Tibial nerve (tissue), 4 donors: ENCODE measurements at regions not wholly inside any gene's neighbourhood (a gene's known extent, or its start where the extent isn't known, plus 50 kb on each side); places are given as distances from the start of the nearest gene placed in this dataset.

Source experiments
- DNase-seq, 2 donors: peaks; one replicate each; pipeline ENCODE4 v3.0.0-alpha.2; 2019; ENCODE audit warnings: low spot score in 2 of 2
- H3K27ac ChIP-seq, 4 donors: fragments of 200-600 bp; sonication (generic) in 3 of 4; one replicate each; pipeline ENCODE4 v1.5.1; 2017 to 2019; ENCODE audit warnings: mild to moderate bottlenecking in 1 of 4
- H3K27me3 ChIP-seq, 2 donors: fragments of 200-600 bp; sonication (generic) in 1 of 2; one replicate each; pipeline versions ENCODE4 v1.5.1 to v1.6.0; 2017 to 2019
- H3K36me3 ChIP-seq, 3 donors: fragments of 200-600 bp; sonication (generic); one replicate each; pipeline ENCODE4 v1.5.1; 2018 to 2019
- H3K4me1 ChIP-seq, 4 donors: fragments of 200-600 bp; sonication (generic) in 3 of 4; one replicate each; pipeline ENCODE4 v1.5.1; 2017 to 2019
- H3K4me3 ChIP-seq, 4 donors: fragments of 200-600 bp; sonication (generic) in 3 of 4; one replicate each; pipeline ENCODE4 v1.5.1; 2017 to 2019; ENCODE audit warnings: mild to moderate bottlenecking in 1 of 4, moderate library complexity in 1 of 4
- H3K9me3 ChIP-seq, 4 donors: fragments of 200-600 bp; sonication (generic) in 3 of 4; one replicate each; pipeline ENCODE4 v1.5.1; 2017 to 2019
- CTCF ChIP-seq, 5 experiments: fragments of 200-600 bp in 3 of 5; fragments of 450-650 bp in 2 of 5; sonication (generic) in 3 of 5; IDR thresholded peaks; one replicate each; pipeline ENCODE4 v1.5.1; 2016 to 2019; ENCODE audit warnings: antibody characterized with exemption in 5 of 5, mild to moderate bottlenecking in 3 of 5, moderate library complexity in 2 of 5
- EP300 ChIP-seq, 2 donors: sonication (generic); formaldehyde crosslinking; IDR thresholded peaks; one replicate each; pipeline ENCODE4 v1.6.1; 2017; ENCODE audit warnings: antibody characterized with exemption in 2 of 2, mild to moderate bottlenecking in 1 of 2
- POLR2A ChIP-seq, 2 donors: fragments of 450-650 bp; IDR thresholded peaks; one replicate each; pipeline ENCODE4 v1.6.1; 2017; ENCODE audit warnings: antibody characterized with exemption in 2 of 2, mild to moderate bottlenecking in 2 of 2, moderate library complexity in 2 of 2
- WGBS, 2 donors: methylation state at CpG; one replicate each; pipeline ENCODE4 v1.1.5; 2018; 5-methylcytosine and 5-hydroxymethylcytosine counted together

GRCh38 chrX:74023203-74023602 is 170.7 kb upstream of the XIST start:
- no peak for TF ChIP-seq EP300 (IDR thresholded peaks at IDR 0.05)
- no peak for TF ChIP-seq POLR2A (IDR thresholded peaks at IDR 0.05)
- no peak for TF ChIP-seq CTCF (IDR thresholded peaks at IDR 0.05)
- DNase-seq, result no peak
- H3K27me3 ChIP-seq, result no peaks in the 10 kb centered on the region
- H3K27ac ChIP-seq, result no peak overlapping the region
- WGBS, 2 donors, result 86 to 94% methylated on average over 2 of the region's 2 CpGs
- H3K4me3 ChIP-seq, result no peak overlapping the region
- H3K4me1 ChIP-seq, result no peaks in the 10 kb centered on the region
- no peaks in the 10 kb centered on the region for H3K36me3 ChIP-seq
- H3K9me3 ChIP-seq, result no peaks in the 10 kb centered on the region

GRCh38 chrX:74018253-74018652 is 165.7 kb upstream of the XIST start:
- no peak for DNase-seq
- no peak for TF ChIP-seq POLR2A (IDR thresholded peaks at IDR 0.05)
- TF ChIP-seq EP300 (IDR thresholded peaks at IDR 0.05), result no peak
- TF ChIP-seq CTCF (IDR thresholded peaks at IDR 0.05), result no peak
- Histone ChIP-seq H3K9me3 (no peaks in the 10 kb centered on the region), H3K36me3 (no peaks in the 10 kb centered on the region), H3K27ac (no peak overlapping the region), H3K4me3 (no peak overlapping the region), H3K4me1 (no peaks in the 10 kb centered on the region), H3K27me3 (no peaks in the 10 kb centered on the region)
- WGBS, 2 donors, result 93 to 99% methylated on average over 8 of the region's 8 CpGs

- DNase-seq, result peak; percentile 18 to 36
- TF ChIP-seq CTCF (IDR thresholded peaks at IDR 0.05), result peak; percentile 44 to 73 (median 70)
- TF ChIP-seq EP300 (IDR thresholded peaks at IDR 0.05), result no peak
- no peak for TF ChIP-seq POLR2A (IDR thresholded peaks at IDR 0.05)
- Histone ChIP-seq H3K9me3 (no peaks in the 10 kb centered on the region), H3K36me3 (no peaks in the 10 kb centered on the region), H3K4me3 (no peak overlapping the region), H3K27ac (no peak overlapping the region), H3K4me1 (no peaks in the 10 kb centered on the region), H3K27me3 (no peaks in the 10 kb centered on the region)
- WGBS, 2 donors, result 21 to 28% methylated on average over 7 of the region's 7 CpGs
These were observed 163.0 kb upstream of the XIST start for GRCh38 chrX:74015379-74016019.

GRCh38 chrX:74009041-74009440 is 156.5 kb upstream of the XIST start:
- TF ChIP-seq CTCF (IDR thresholded peaks at IDR 0.05), result no peak
- no peak for TF ChIP-seq EP300 (IDR thresholded peaks at IDR 0.05)
- TF ChIP-seq POLR2A (IDR thresholded peaks at IDR 0.05), result no peak
- DNase-seq, result no peak
- Histone ChIP-seq H3K4me1 (no peaks in the 10 kb centered on the region), H3K27me3 (no peaks in the 10 kb centered on the region), H3K4me3 (no peak overlapping the region), H3K36me3 (peaks cover 0 to 12% (median 0%) of the 10 kb centered on the region in 3 donors), H3K27ac (no peak overlapping the region), H3K9me3 (no peaks in the 10 kb centered on the region)
- WGBS, 2 donors, result 89 to 91% methylated on average over 2 of the region's 2 CpGs

GRCh38 chrX:73992019-73992418 is 139.5 kb upstream of the XIST start:
- DNase-seq, result no peak
- Histone ChIP-seq H3K9me3 (peaks cover 0 to 5% (median 2%) of the 10 kb centered on the region in 4 donors), H3K27me3 (no peaks in the 10 kb centered on the region), H3K4me3 (no peak overlapping the region), H3K4me1 (no peaks in the 10 kb centered on the region), H3K36me3 (peaks cover 0 to 26% (median 0%) of the 10 kb centered on the region in 3 donors), H3K27ac (no peak overlapping the region)
- WGBS, 2 donors, result 96 to 98% methylated on average over 4 to 6 of the region's 6 CpGs
- TF ChIP-seq POLR2A (IDR thresholded peaks at IDR 0.05), result no peak

- Histone ChIP-seq H3K4me1 (no peaks in the 10 kb centered on the region), H3K4me3 (no peak overlapping the region), H3K36me3 (no peaks in the 10 kb centered on the region), H3K27ac (no peak overlapping the region), H3K9me3 (no peaks in the 10 kb centered on the region), H3K27me3 (no peaks in the 10 kb centered on the region)
- no peak for DNase-seq
- TF ChIP-seq EP300 (IDR thresholded peaks at IDR 0.05) (no peak), CTCF (IDR thresholded peaks at IDR 0.05) (no peak), POLR2A (IDR thresholded peaks at IDR 0.05) (no peak)
These were observed 134.7 kb upstream of the XIST start for GRCh38 chrX:73987166-73987565.
